ENCODE measurements at regions not wholly inside any gene's neighbourhood (a gene's known extent, or its start where the extent isn't known, plus 50 kb on each side); places are given as distances from the start of the nearest gene placed in this dataset.

- Mint-ChIP-seq H3K9me3 (ENCODE audit: low read depth) (peaks cover 3% of the 10 kb centered on the region), H3K27me3 (ENCODE audit: low read depth) (peaks cover 3% of the 10 kb centered on the region), H3K4me3 (ENCODE audit: unreplicated experiment) (no peak overlapping the region), H3K4me1 (ENCODE audit: low read depth) (no peaks in the 10 kb centered on the region), H3K27ac (ENCODE audit: unreplicated experiment) (no peak overlapping the region), H3K36me3 (ENCODE audit: low read depth) (no peaks in the 10 kb centered on the region)
- no peak for TF ChIP-seq CTCF (IDR thresholded peaks at IDR 0.05)
- no peak for DNase-seq (ENCODE audit: low spot score)
Observed at GRCh38 chr11:29750392-29750791, 266.4 kb downstream of the KCNA4 start.

- Mint-ChIP-seq H3K4me1 (ENCODE audit: low read depth) (no peaks in the 10 kb centered on the region), H3K36me3 (ENCODE audit: low read depth) (no peaks in the 10 kb centered on the region), H3K27me3 (ENCODE audit: low read depth) (peaks cover 4% of the 10 kb centered on the region), H3K9me3 (ENCODE audit: low read depth) (no peaks in the 10 kb centered on the region), H3K27ac (ENCODE audit: unreplicated experiment) (no peak overlapping the region), H3K4me3 (ENCODE audit: unreplicated experiment) (no peak overlapping the region)
- no peak for DNase-seq (ENCODE audit: low spot score)
- TF ChIP-seq CTCF (IDR thresholded peaks at IDR 0.05), result no peak
Observed at GRCh38 chr11:29734287-29734686, 282.5 kb downstream of the KCNA4 start.

GRCh38 chr11:29713831-29714320 lies 303.0 kb downstream of the KCNA4 start:
- no peak for TF ChIP-seq CTCF (IDR thresholded peaks at IDR 0.05)
- Mint-ChIP-seq H3K27ac (ENCODE audit: unreplicated experiment) (no peak overlapping the region), H3K9me3 (ENCODE audit: low read depth) (no peaks in the 10 kb centered on the region), H3K4me3 (ENCODE audit: unreplicated experiment) (no peak overlapping the region), H3K36me3 (ENCODE audit: low read depth) (no peaks in the 10 kb centered on the region), H3K4me1 (ENCODE audit: low read depth) (no peaks in the 10 kb centered on the region), H3K27me3 (ENCODE audit: low read depth) (peaks cover 4% of the 10 kb centered on the region)
- DNase-seq (ENCODE audit: low spot score), result no peak

GRCh38 chr11:29712616-29713015 lies 304.2 kb downstream of the KCNA4 start:
- DNase-seq (ENCODE audit: low spot score), result no peak
- Mint-ChIP-seq H3K27me3 (ENCODE audit: low read depth) (peaks cover 4% of the 10 kb centered on the region), H3K4me3 (ENCODE audit: unreplicated experiment) (no peak overlapping the region), H3K36me3 (ENCODE audit: low read depth) (no peaks in the 10 kb centered on the region), H3K27ac (ENCODE audit: unreplicated experiment) (no peak overlapping the region), H3K4me1 (ENCODE audit: low read depth) (no peaks in the 10 kb centered on the region), H3K9me3 (ENCODE audit: low read depth) (no peaks in the 10 kb centered on the region)
- TF ChIP-seq CTCF (IDR thresholded peaks at IDR 0.05), result no peak

- no peaks in the 10 kb centered on the region for H3K36me3 Mint-ChIP-seq (ENCODE audit: low read depth)
- H3K4me1 Mint-ChIP-seq (ENCODE audit: low read depth), result no peaks in the 10 kb centered on the region
- no peak overlapping the region for H3K4me3 Mint-ChIP-seq (ENCODE audit: unreplicated experiment)
- no peak overlapping the region for H3K27ac Mint-ChIP-seq (ENCODE audit: unreplicated experiment)
- H3K9me3 Mint-ChIP-seq (ENCODE audit: low read depth), result peaks cover 4% of the 10 kb centered on the region
- H3K27me3 Mint-ChIP-seq (ENCODE audit: low read depth), result peaks cover 3% of the 10 kb centered on the region
- DNase-seq (ENCODE audit: low spot score), result no peak
- TF ChIP-seq CTCF (IDR thresholded peaks at IDR 0.05), result no peak
Observed at GRCh38 chr11:29707924-29708323, 308.9 kb downstream of the KCNA4 start.

Data from chondrocyte (in vitro differentiated cells).